Neural progenitor cell (in vitro differentiated cells): ENCODE measurements at regions not wholly inside any gene's neighbourhood (a gene's known extent, or its start where the extent isn't known, plus 50 kb on each side); places are given as distances from the start of the nearest gene placed in this dataset.

Source experiments
- DNase-seq: peaks from one replicate; pipeline ENCODE4 v3.0.0-alpha.2; 2016; ENCODE audit warnings: low spot score
- H2AFZ ChIP-seq: fragments of 200-600 bp; sonication (generic); replicated peaks from 2 replicates; pipeline ENCODE4 v1.6.1; 2016; ENCODE audit warnings: antibody characterized with exemption
- H3F3A ChIP-seq: fragments of 200-600 bp; sonication (generic); 2 replicates; pipeline ENCODE4 v1.6.1; 2016; ENCODE audit warnings: antibody characterized with exemption, low read depth
- H3K27ac ChIP-seq: fragments of 200-600 bp; sonication (generic); 2 replicates; pipeline ENCODE4 v1.5.1; 2016; ENCODE audit warnings: mild to moderate bottlenecking
- H3K27me3 ChIP-seq: fragments of 200-600 bp; sonication (generic); 2 replicates; pipeline ENCODE4 v1.6.1; 2016; ENCODE audit warnings: mild to moderate bottlenecking, moderate library complexity
- H3K36me3 ChIP-seq: fragments of 200-600 bp; sonication (generic); 2 replicates; pipeline ENCODE4 v1.5.1; 2016
- H3K4me1 ChIP-seq: fragments of 200-600 bp; sonication (generic); 2 replicates; pipeline ENCODE4 v1.6.1; 2016; ENCODE audit warnings: mixed run types
- H3K4me2 ChIP-seq: fragments of 200-600 bp; sonication (generic); 2 replicates; pipeline ENCODE4 v1.6.1; 2016
- H3K4me3 ChIP-seq: fragments of 200-600 bp; sonication (generic); 2 replicates; pipeline ENCODE4 v1.5.1; 2016
- H3K79me2 ChIP-seq: fragments of 200-600 bp; sonication (generic); 2 replicates; pipeline ENCODE4 v1.6.1; 2016; ENCODE audit warnings: low read depth
- H3K9ac ChIP-seq: fragments of 200-600 bp; sonication (generic); 2 replicates; pipeline ENCODE4 v1.6.1; 2016
- H3K9me3 ChIP-seq: fragments of 200-600 bp; sonication (generic); 2 replicates; pipeline ENCODE4 v1.5.1; 2016; ENCODE audit warnings: low read depth
- H4K20me1 ChIP-seq: fragments of 200-600 bp; sonication (generic); 2 replicates; pipeline ENCODE4 v1.6.1; 2016; ENCODE audit warnings: low read depth
- H3K27ac Mint-ChIP-seq: 3 replicates; pipeline ENCODE4 v1.8.0; 2021; ENCODE audit warnings: mixed read lengths
- H3K27me3 Mint-ChIP-seq: 2 replicates; pipeline ENCODE4 v1.8.0; 2022; ENCODE audit warnings: low read depth, mild to moderate bottlenecking, inconsistent platforms, moderate library complexity, mixed read lengths; ENCODE audit not compliant: insufficient read depth
- H3K36me3 Mint-ChIP-seq: 3 replicates; pipeline ENCODE4 v1.8.0; 2021; ENCODE audit warnings: mixed read lengths
- H3K4me1 Mint-ChIP-seq: 3 replicates; pipeline ENCODE4 v1.8.0; 2021; ENCODE audit warnings: mixed read lengths
- H3K4me3 Mint-ChIP-seq: 3 replicates; pipeline ENCODE4 v1.8.0; 2021; ENCODE audit warnings: mild to moderate bottlenecking, moderate library complexity, mixed read lengths
- H3K9me3 Mint-ChIP-seq: 3 replicates; pipeline ENCODE4 v1.8.0; 2020; ENCODE audit warnings: mixed read lengths
- CTCF ChIP-seq: fragments of 200-600 bp; sonication (generic); IDR thresholded peaks from 2 replicates; pipeline ENCODE4 v1.5.1; 2017; ENCODE audit warnings: antibody characterized with exemption, mild to moderate bottlenecking
- EZH2 ChIP-seq: fragments of 200-600 bp; sonication (generic); IDR thresholded peaks from 2 replicates; pipeline ENCODE4 v1.6.1; 2017; ENCODE audit warnings: antibody characterized with exemption, mild to moderate bottlenecking, moderate library complexity
- EZH2phosphoT487 ChIP-seq: fragments of 200-600 bp; sonication (generic); IDR thresholded peaks from 2 replicates; pipeline ENCODE4 v1.6.1; 2017; ENCODE audit warnings: antibody characterized with exemption

- Histone ChIP-seq H3K4me2 (no peak overlapping the region), H4K20me1 (no peaks in the 10 kb centered on the region), H2AFZ (no peak overlapping the region), H3K9ac (no peak overlapping the region), H3K9me3 (no peaks in the 10 kb centered on the region), H3K4me1 (peaks cover 29% of the 10 kb centered on the region), H3K27ac (no peak overlapping the region), H3K4me3 (no peak overlapping the region), H3K79me2 (no peaks in the 10 kb centered on the region), H3F3A (peaks cover 22% of the 10 kb centered on the region), H3K36me3 (no peaks in the 10 kb centered on the region), H3K27me3 (no peaks in the 10 kb centered on the region)
- no peak for DNase-seq
- no peak overlapping the region for H3K27ac Mint-ChIP-seq
- H3K36me3 Mint-ChIP-seq = no peaks in the 10 kb centered on the region
- H3K9me3 Mint-ChIP-seq = peaks cover 5% of the 10 kb centered on the region
- peaks cover 28% of the 10 kb centered on the region for H3K4me1 Mint-ChIP-seq
- no peak overlapping the region for H3K4me3 Mint-ChIP-seq
- TF ChIP-seq CTCF (no peak), EZH2phosphoT487 (no peak), EZH2 (no peak)
- peaks cover 4% of the 10 kb centered on the region for H3K27me3 Mint-ChIP-seq
Measured at GRCh38 chr15:95763426-95763825, 567.1 kb upstream of the NR2F2 start.

- Histone ChIP-seq H3K9ac (no peak overlapping the region), H3K4me1 (peaks cover 31% of the 10 kb centered on the region), H3K9me3 (no peaks in the 10 kb centered on the region), H3K36me3 (no peaks in the 10 kb centered on the region), H3K4me3 (no peak overlapping the region), H3F3A (peaks cover 21% of the 10 kb centered on the region), H3K27ac (no peak overlapping the region), H3K27me3 (no peaks in the 10 kb centered on the region), H3K79me2 (no peaks in the 10 kb centered on the region), H4K20me1 (no peaks in the 10 kb centered on the region), H2AFZ (no peak overlapping the region), H3K4me2 (no peak overlapping the region)
- H3K9me3 Mint-ChIP-seq = peaks cover 5% of the 10 kb centered on the region
- no peak for DNase-seq
- no peak for TF ChIP-seq EZH2
- no peak for TF ChIP-seq CTCF
- no peak for TF ChIP-seq EZH2phosphoT487
- peaks cover 4% of the 10 kb centered on the region for H3K27me3 Mint-ChIP-seq
- H3K27ac Mint-ChIP-seq = no peak overlapping the region
- no peak overlapping the region for H3K4me3 Mint-ChIP-seq
- H3K36me3 Mint-ChIP-seq = no peaks in the 10 kb centered on the region
- H3K4me1 Mint-ChIP-seq = peaks cover 28% of the 10 kb centered on the region
Measured at GRCh38 chr15:95765161-95765560, 565.3 kb upstream of the NR2F2 start.

- Histone ChIP-seq H3K27me3 (no peaks in the 10 kb centered on the region), H4K20me1 (no peaks in the 10 kb centered on the region), H3K79me2 (no peaks in the 10 kb centered on the region), H3K27ac (no peak overlapping the region), H3K4me2 (no peak overlapping the region), H2AFZ (peak overlapping the region; percentile 8), H3K9me3 (no peaks in the 10 kb centered on the region), H3F3A (no peaks in the 10 kb centered on the region), H3K4me1 (peaks cover 8% of the 10 kb centered on the region), H3K4me3 (no peak overlapping the region), H3K36me3 (no peaks in the 10 kb centered on the region), H3K9ac (no peak overlapping the region)
- Mint-ChIP-seq H3K27ac (peak overlapping the region; percentile 25), H3K9me3 (peaks cover 5% of the 10 kb centered on the region), H3K4me1 (no peaks in the 10 kb centered on the region), H3K4me3 (no peak overlapping the region), H3K36me3 (no peaks in the 10 kb centered on the region), H3K27me3 (peaks cover 2% of the 10 kb centered on the region)
- no peak for TF ChIP-seq CTCF
- TF ChIP-seq EZH2phosphoT487 = no peak
- no peak for DNase-seq
Measured at GRCh38 chr15:95770196-95770595, 560.3 kb upstream of the NR2F2 start.

GRCh38 chr15:95772982-95773381 lies 557.5 kb upstream of the NR2F2 start:
- H3K4me2 ChIP-seq = no peak overlapping the region
- no peak overlapping the region for H3K27ac Mint-ChIP-seq
- no peak overlapping the region for H3K4me3 ChIP-seq
- no peaks in the 10 kb centered on the region for H3K9me3 Mint-ChIP-seq
- H2AFZ ChIP-seq = no peak overlapping the region
- no peaks in the 10 kb centered on the region for H4K20me1 ChIP-seq
- H3K27me3 Mint-ChIP-seq = peaks cover 5% of the 10 kb centered on the region
- no peak overlapping the region for H3K4me3 Mint-ChIP-seq
- H3K27ac ChIP-seq = no peak overlapping the region
- H3K9me3 ChIP-seq = no peaks in the 10 kb centered on the region
- no peaks in the 10 kb centered on the region for H3K36me3 Mint-ChIP-seq
- DNase-seq = no peak
- no peaks in the 10 kb centered on the region for H3K36me3 ChIP-seq
- H3K4me1 Mint-ChIP-seq = no peaks in the 10 kb centered on the region
- TF ChIP-seq CTCF = no peak
- TF ChIP-seq EZH2phosphoT487 = no peak
- H3F3A ChIP-seq = no peaks in the 10 kb centered on the region
- H3K9ac ChIP-seq = no peak overlapping the region
- peaks cover 8% of the 10 kb centered on the region for H3K4me1 ChIP-seq
- no peaks in the 10 kb centered on the region for H3K79me2 ChIP-seq
- H3K27me3 ChIP-seq = no peaks in the 10 kb centered on the region
